HG03135 (cell line): ENCODE measurements at regions not wholly inside any gene's neighbourhood (a gene's known extent, or its start where the extent isn't known, plus 50 kb on each side); places are given as distances from the start of the nearest gene placed in this dataset.
"Not testable (repeated sequence)": the region's sequence is repeated elsewhere in the genome, so short reads cannot be mapped to it uniquely, and the experiment has no call there.

Experiments used
- ATAC-seq: cut with Tn5 transposase; IDR thresholded peaks from one replicate; pipeline ENCODE4 v1.9.1; 2021; ENCODE audit warnings: mild to moderate bottlenecking, moderate library complexity; ENCODE audit not compliant: unreplicated experiment

DNA sequence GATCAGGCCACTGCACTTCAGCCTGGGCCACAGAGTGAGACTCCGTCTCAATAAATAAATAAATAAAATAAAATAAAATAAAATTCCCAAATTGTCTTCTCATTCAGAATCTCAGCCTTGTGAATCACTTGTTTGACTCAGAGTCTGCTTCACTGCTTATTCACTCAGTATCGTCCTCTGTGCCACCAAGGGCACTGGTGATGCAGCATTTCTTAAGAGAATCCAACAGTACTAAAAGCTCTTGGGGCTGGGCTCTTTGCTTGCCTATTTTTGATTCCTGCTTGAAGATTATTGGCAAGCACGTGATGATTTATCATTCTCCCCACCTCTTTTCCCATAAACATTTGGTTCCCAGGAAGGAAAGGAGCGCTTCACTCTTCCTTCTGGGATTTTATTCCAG lies 54.8 kb upstream of the HMGB1 start:
- ATAC-seq, result no peak

- ATAC-seq, result no peak
Observed at GRCh38 chr13:30523211-30523610, 57.5 kb upstream of the HMGB1 start.

GRCh38 chr13:30523817-30524216 lies 58.1 kb upstream of the HMGB1 start:
- ATAC-seq, result not testable (repeated sequence)

DNA sequence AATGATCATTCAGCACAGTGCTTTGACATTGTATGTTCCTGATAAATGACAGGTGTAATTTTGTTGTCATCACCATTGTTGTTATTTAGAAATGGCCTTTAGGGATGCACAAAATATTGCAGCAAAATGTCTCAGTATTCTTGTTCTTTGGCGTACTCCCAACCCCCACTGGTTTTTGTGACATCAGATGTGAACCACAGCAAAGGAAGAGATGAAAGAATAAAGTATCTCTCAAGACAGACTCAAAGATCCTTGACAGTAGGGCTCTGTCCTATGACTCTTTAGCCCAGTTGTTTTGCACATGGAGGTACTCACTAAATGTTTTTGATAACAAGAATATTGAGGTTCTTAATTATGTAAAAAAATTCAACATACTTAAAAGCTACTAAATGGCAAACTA lies 59.5 kb upstream of the HMGB1 start:
- ATAC-seq, result not testable (repeated sequence)

DNA sequence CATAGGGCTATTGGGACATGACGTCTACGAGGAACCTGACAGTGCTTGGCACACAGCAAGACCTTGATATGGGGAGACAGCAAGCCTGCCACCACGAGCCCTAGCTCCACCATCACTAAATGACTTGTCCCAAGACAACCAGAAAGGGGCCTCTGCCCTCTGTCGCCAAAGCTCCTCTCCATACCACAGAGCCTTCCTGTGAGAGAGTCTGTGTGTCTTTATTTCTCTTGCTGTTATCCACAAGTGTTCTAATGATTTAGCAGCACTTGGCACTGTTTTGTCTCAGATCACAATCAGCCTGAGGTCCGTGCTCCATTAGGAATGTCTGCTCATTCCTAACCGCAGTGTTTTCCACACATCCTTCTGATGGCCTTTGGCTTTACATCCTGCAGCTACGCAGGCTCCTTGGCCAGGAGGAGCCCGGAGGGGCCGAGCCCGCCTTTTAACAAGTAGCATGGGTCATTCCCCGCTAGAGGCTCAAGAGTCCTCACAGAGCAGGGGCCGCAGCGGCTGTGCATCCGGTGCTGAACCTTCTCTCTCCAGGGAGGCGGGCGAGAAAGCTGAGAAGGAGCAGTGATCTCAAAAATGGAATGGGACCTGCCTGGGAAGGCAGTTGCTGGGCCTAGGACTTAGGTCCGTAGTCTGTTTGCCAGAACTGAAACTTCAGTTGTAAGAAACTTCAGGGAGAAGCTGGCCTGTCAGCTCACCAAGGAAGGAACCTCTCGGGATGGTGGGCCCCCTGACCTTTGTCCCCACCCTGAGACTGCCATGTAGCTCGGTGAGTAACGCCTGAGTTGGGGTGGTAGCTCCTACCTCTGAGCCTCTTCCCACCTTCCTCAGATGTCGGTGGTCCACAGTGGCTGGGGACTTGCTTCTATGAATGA lies 61.1 kb upstream of the HMGB1 start:
- no peak for ATAC-seq

- ATAC-seq, result peak; percentile 74
Observed at GRCh38 chr13:30529085-30529834, 63.5 kb upstream of the HMGB1 start.

DNA sequence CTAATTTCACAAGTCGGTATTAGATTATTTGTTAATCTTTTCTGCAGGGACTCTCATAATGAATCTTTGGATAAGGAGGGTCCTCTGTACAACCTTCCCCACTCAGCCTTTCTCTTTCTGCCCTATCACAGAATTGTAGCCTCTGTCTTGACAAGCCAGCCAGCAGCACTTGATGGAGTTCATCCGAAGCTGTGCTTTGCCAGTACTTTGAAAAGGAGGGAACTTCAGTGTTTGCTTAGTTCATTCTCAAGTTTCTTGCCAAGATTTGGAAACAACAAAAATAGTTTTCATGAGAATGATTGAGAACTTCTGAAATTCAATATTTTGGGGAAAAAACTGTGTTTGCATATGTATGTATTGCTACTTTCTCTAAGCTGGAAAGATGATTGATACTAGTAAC lies 69.3 kb upstream of the HMGB1 start:
- no peak for ATAC-seq

DNA sequence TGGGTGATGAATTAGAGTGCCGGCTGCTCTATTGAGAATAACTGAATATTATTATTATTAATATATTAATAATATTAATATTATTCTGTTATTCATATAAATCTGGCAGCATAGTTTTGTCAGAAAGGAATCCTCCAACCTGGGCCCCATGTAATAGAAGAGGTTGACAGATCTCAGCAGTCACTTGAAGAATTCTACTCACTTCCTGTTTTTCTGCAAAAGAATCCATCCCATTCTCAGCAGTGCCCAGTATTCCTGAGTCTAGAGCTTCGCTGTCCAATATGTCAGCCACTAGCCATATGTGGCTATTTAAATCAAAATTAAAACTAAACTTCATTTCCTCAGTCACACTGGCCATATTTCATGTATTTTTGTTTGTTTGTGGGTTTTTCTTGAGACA lies 72.4 kb upstream of the USPL1 start:
- ATAC-seq, result no peak

- not testable (repeated sequence) for ATAC-seq
Observed at GRCh38 chr13:30548046-30548445, 69.7 kb upstream of the USPL1 start.

DNA sequence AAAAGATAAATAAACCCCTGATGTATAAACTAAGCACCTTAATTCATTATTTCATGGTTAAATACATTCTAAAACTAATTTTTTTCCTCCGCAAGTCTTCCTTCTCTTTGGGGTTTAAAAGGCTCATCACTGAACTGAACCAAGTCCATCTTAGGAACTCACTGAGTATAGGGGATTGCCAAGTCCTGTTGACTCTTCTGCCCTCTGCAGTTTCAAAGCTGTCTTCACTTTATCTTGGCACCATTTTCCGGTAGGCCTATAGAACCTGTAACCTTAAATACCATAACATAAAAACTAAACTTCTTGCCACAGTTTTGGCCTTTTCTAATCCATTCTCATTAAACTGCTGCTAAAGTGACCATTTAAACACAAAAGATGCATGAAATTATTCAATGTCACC lies 66.5 kb upstream of the USPL1 start:
- ATAC-seq, result no peak

DNA sequence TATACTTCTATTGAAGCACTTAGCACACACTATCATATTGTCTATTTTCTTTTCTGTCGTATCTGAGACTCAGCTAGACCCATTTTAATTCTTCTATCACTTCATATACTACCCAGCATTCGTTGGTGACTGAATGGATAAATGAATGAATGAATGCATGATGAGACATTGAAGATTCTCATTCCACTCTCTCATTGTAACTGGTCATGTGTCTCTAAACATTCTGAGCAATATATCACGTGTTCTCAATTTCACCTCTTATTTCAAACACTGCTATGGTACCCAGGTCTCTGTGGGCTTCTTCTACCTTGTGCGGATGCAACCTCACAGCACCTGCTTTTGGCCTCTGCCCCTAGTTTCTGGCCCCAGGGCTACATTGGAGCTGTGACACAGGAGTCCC lies 65.2 kb upstream of the USPL1 start:
- ATAC-seq, result no peak

GRCh38 chr13:30559274-30559673 lies 58.4 kb upstream of the USPL1 start:
- ATAC-seq, result no peak

- no peak for ATAC-seq
Observed at GRCh38 chr13:30560212-30560611, 57.5 kb upstream of the USPL1 start.

DNA sequence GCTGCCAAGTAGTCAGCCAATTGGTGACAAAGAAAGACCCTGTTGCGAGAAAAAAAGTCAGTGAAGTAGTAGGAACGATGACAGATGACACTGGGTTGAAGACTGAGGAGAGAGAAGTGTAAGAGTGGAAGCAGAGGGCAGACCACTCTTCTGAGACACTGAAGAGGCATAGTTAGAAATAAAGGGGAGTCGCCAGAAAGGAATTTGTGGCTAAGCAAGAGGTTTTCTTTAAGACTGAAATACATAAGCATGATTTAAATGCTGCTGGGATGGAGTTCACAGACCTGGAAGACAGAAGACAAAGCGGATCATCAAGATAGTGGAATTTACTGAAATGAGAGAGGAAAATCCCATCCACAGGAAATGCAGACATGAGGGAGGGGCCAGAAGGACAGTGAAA lies 56.2 kb upstream of the USPL1 start:
- no peak for ATAC-seq

- ATAC-seq, result no peak
Observed at GRCh38 chr13:30564489-30564888, 53.2 kb upstream of the USPL1 start.

GRCh38 chr13:30565658-30566057 lies 52.1 kb upstream of the USPL1 start:
- ATAC-seq, result no peak

GRCh38 chr13:30567072-30567471 lies 50.6 kb upstream of the USPL1 start:
- no peak for ATAC-seq
